SK-N-SH treated with all-trans-retinoic acid at 6 μM for 48 hours (cell line): ENCODE measurements at regions not wholly inside any gene's neighbourhood (a gene's known extent, or its start where the extent isn't known, plus 50 kb on each side); places are given as distances from the start of the nearest gene placed in this dataset.

Experiments
- ARNTL ChIP-seq: fragments of 450-650 bp; formaldehyde crosslinking; IDR thresholded peaks from 2 replicates; pipeline ENCODE4 v1.5.0; 2020; ENCODE audit warnings: low read depth, mild to moderate bottlenecking, moderate library complexity, borderline replicate concordance
- BACH2 ChIP-seq: fragments of 250-450 bp; sonication (Bioruptor Pico); IDR thresholded peaks from 2 replicates; pipeline ENCODE4 v1.9.0; 2021; ENCODE audit warnings: mild to moderate bottlenecking, borderline replicate concordance
- CSDC2 ChIP-seq: fragments of 250-450 bp; sonication (Bioruptor Pico); IDR thresholded peaks from 2 replicates; pipeline ENCODE4 v1.5.0; 2020; ENCODE audit warnings: mild to moderate bottlenecking, moderate library complexity
- ESRRG ChIP-seq: fragments of 250-450 bp; sonication (Bioruptor Pico); IDR thresholded peaks from 2 replicates; pipeline ENCODE4 v1.6.1; 2021; ENCODE audit warnings: mild to moderate bottlenecking
- GLIS3 ChIP-seq: fragments of 250-450 bp; sonication (Bioruptor Pico); IDR thresholded peaks from 2 replicates; pipeline ENCODE4 v1.5.0; 2020; ENCODE audit warnings: mild to moderate bottlenecking, moderate library complexity
- SNAI2 ChIP-seq: fragments of 250-450 bp; sonication (Bioruptor Pico); IDR thresholded peaks from 2 replicates; pipeline ENCODE4 v1.5.0; 2020; ENCODE audit warnings: mild to moderate bottlenecking, moderate library complexity
- ZC3H10 ChIP-seq: fragments of 250-450 bp; sonication (Bioruptor Pico); IDR thresholded peaks from 2 replicates; pipeline ENCODE4 v1.5.1; 2021; ENCODE audit warnings: mild to moderate bottlenecking, moderate library complexity
- ZFP3 ChIP-seq: fragments of 250-450 bp; sonication (Bioruptor Pico); IDR thresholded peaks from 2 replicates; pipeline ENCODE4 v1.5.0; 2020; ENCODE audit warnings: mild to moderate bottlenecking, moderate library complexity
- ZFP30 ChIP-seq: fragments of 450-650 bp; formaldehyde crosslinking; IDR thresholded peaks from 2 replicates; pipeline ENCODE4 v1.5.0; 2022; ENCODE audit warnings: mild to moderate bottlenecking, moderate library complexity
- ZNF70 ChIP-seq: fragments of 450-650 bp; formaldehyde crosslinking; IDR thresholded peaks from 2 replicates; pipeline ENCODE4 v1.5.0; 2020; ENCODE audit warnings: mild to moderate bottlenecking, moderate library complexity
- TF ChIP-seq, protein P1 (sequence below): fragments of 250-450 bp; sonication (Bioruptor Pico); IDR thresholded peaks from 2 replicates; pipeline ENCODE4 v1.5.1; 2020; ENCODE audit warnings: low read depth, mild to moderate bottlenecking, moderate library complexity
- TF ChIP-seq, protein P2 (sequence below): fragments of 250-450 bp; sonication (Bioruptor Pico); IDR thresholded peaks from 2 replicates; pipeline ENCODE4 v1.8.0; 2020; ENCODE audit warnings: mild to moderate bottlenecking, moderate library complexity, borderline replicate concordance
- TF ChIP-seq, protein P3 (sequence below): fragments of 250-450 bp; sonication (Bioruptor Pico); IDR thresholded peaks from 2 replicates; pipeline ENCODE4 v1.8.0; 2021; ENCODE audit warnings: low read depth, mild to moderate bottlenecking, moderate library complexity, borderline replicate concordance
- TF ChIP-seq, protein P4 (sequence below): fragments of 250-450 bp; sonication (Bioruptor Pico); IDR thresholded peaks from 2 replicates; pipeline ENCODE4 v1.5.0; 2020; ENCODE audit warnings: mild to moderate bottlenecking, moderate library complexity

DNA sequence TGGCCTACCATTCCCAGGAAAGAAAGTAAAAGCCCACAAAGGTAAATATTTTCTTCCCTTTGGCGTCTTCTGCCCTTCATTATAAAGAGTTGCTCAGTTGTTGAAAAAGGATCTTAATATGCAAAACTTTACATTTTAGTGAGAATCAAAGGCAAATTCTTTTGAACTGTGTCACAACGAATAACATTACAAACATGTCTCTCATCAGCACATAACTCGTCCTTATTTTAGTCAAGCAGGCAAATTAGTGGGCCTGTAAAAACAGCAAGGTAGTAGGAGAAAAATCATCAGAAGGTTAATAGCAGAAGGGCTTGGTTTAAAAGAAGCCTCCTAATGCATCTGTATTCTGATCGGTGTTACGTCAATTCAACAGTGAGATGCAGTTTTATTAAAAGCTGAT is 647.3 kb upstream of the DIPK2B start:
- TF ChIP-seq ZC3H10 (CRISPR knock-in tag) (no peak), ZNF70 (no peak), GLIS3 (CRISPR knock-in tag) (no peak), ZFP3 (CRISPR knock-in tag) (no peak), CSDC2 (CRISPR knock-in tag) (no peak), ZFP30 (CRISPR knock-in tag) (no peak), ESRRG (no peak), ARNTL (CRISPR knock-in tag) (no peak), BACH2 (CRISPR knock-in tag) (no peak), SNAI2 (CRISPR knock-in tag) (no peak)
- TF ChIP-seq, protein P1, sequence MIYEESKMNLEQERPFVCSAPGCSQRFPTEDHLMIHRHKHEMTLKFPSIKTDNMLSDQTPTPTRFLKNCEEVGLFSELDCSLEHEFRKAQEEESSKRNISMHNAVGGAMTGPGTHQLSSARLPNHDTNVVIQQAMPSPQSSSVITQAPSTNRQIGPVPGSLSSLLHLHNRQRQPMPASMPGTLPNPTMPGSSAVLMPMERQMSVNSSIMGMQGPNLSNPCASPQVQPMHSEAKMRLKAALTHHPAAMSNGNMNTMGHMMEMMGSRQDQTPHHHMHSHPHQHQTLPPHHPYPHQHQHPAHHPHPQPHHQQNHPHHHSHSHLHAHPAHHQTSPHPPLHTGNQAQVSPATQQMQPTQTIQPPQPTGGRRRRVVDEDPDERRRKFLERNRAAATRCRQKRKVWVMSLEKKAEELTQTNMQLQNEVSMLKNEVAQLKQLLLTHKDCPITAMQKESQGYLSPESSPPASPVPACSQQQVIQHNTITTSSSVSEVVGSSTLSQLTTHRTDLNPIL (CRISPR knock-in tag): no peak
- TF ChIP-seq, protein P2, sequence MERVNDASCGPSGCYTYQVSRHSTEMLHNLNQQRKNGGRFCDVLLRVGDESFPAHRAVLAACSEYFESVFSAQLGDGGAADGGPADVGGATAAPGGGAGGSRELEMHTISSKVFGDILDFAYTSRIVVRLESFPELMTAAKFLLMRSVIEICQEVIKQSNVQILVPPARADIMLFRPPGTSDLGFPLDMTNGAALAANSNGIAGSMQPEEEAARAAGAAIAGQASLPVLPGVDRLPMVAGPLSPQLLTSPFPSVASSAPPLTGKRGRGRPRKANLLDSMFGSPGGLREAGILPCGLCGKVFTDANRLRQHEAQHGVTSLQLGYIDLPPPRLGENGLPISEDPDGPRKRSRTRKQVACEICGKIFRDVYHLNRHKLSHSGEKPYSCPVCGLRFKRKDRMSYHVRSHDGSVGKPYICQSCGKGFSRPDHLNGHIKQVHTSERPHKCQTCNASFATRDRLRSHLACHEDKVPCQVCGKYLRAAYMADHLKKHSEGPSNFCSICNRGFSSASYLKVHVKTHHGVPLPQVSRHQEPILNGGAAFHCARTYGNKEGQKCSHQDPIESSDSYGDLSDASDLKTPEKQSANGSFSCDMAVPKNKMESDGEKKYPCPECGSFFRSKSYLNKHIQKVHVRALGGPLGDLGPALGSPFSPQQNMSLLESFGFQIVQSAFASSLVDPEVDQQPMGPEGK (CRISPR knock-in tag): no peak
- TF ChIP-seq, protein P3, sequence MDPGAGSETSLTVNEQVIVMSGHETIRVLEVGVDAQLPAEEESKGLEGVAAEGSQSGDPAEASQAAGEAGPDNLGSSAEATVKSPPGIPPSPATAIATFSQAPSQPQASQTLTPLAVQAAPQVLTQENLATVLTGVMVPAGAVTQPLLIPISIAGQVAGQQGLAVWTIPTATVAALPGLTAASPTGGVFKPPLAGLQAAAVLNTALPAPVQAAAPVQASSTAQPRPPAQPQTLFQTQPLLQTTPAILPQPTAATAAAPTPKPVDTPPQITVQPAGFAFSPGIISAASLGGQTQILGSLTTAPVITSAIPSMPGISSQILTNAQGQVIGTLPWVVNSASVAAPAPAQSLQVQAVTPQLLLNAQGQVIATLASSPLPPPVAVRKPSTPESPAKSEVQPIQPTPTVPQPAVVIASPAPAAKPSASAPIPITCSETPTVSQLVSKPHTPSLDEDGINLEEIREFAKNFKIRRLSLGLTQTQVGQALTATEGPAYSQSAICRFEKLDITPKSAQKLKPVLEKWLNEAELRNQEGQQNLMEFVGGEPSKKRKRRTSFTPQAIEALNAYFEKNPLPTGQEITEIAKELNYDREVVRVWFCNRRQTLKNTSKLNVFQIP (CRISPR knock-in tag): no peak
- TF ChIP-seq, protein P4, sequence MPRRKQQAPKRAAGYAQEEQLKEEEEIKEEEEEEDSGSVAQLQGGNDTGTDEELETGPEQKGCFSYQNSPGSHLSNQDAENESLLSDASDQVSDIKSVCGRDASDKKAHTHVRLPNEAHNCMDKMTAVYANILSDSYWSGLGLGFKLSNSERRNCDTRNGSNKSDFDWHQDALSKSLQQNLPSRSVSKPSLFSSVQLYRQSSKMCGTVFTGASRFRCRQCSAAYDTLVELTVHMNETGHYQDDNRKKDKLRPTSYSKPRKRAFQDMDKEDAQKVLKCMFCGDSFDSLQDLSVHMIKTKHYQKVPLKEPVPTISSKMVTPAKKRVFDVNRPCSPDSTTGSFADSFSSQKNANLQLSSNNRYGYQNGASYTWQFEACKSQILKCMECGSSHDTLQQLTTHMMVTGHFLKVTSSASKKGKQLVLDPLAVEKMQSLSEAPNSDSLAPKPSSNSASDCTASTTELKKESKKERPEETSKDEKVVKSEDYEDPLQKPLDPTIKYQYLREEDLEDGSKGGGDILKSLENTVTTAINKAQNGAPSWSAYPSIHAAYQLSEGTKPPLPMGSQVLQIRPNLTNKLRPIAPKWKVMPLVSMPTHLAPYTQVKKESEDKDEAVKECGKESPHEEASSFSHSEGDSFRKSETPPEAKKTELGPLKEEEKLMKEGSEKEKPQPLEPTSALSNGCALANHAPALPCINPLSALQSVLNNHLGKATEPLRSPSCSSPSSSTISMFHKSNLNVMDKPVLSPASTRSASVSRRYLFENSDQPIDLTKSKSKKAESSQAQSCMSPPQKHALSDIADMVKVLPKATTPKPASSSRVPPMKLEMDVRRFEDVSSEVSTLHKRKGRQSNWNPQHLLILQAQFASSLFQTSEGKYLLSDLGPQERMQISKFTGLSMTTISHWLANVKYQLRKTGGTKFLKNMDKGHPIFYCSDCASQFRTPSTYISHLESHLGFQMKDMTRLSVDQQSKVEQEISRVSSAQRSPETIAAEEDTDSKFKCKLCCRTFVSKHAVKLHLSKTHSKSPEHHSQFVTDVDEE (CRISPR knock-in tag): no peak
